IMR-90 (cell line): ENCODE measurements at regions not wholly inside any gene's neighbourhood (a gene's known extent, or its start where the extent isn't known, plus 50 kb on each side); places are given as distances from the start of the nearest gene placed in this dataset.

Experiments used
- ATAC-seq: fragments of 200-7000 bp; cut with Tn5 transposase; 2 replicates; pipeline ENCODE4 v1.9.1; 2020; ENCODE audit warnings: low read depth, mild to moderate bottlenecking, moderate library complexity
- BruUV-seq: library from RNA; stranded (reverse); fragments of 400-500 nt; replicated peaks from 2 replicates; lab custom pipeline; 2021; lab: Mats Ljungman, UMichigan
- CTCF ChIA-PET: fragments of 300-600 bp; formaldehyde crosslinking; extraction: SDS; loops from one replicate; lab custom pipeline; 2021; ENCODE audit warnings: antibody characterized with exemption; lab: Yijun Ruan, JAX
- POLR2A ChIA-PET: fragments of 300-600 bp; sonication (Branson Sonifier 250); formaldehyde crosslinking; loops from one replicate; lab custom pipeline; 2022; ENCODE audit warnings: antibody characterized with exemption; ENCODE audit not compliant: unreplicated experiment; lab: Charles Lee
- DNase-seq: peaks from one replicate; pipeline ENCODE4 v3.0.0; 2013
- H2AFZ ChIP-seq: replicated peaks from 2 replicates; pipeline ENCODE3; 2013; ENCODE audit warnings: low read length, mild to moderate bottlenecking; ENCODE audit not compliant: poor library complexity
- H2AK5ac ChIP-seq: 2 replicates; pipeline ENCODE4 v1.6.1; 2013; ENCODE audit warnings: low read depth, low read length, inconsistent platforms
- H2AK9ac ChIP-seq: replicated peaks from 2 replicates; pipeline ENCODE3; 2013; ENCODE audit warnings: mild to moderate bottlenecking, low read depth, low read length, moderate library complexity; ENCODE audit not compliant: poor library complexity
- H2BK120ac ChIP-seq: 2 replicates; pipeline ENCODE4 v1.6.1; 2013; ENCODE audit warnings: low read depth, low read length, inconsistent platforms
- H2BK15ac ChIP-seq: 3 replicates; pipeline ENCODE4 v1.6.1; 2013; ENCODE audit warnings: low read depth, low read length, inconsistent platforms
- H2BK20ac ChIP-seq: 2 replicates; pipeline ENCODE4 v1.6.1; 2013; ENCODE audit warnings: low read depth, mild to moderate bottlenecking, inconsistent platforms, low read length, moderate library complexity
- H2BK5ac ChIP-seq: 2 replicates; pipeline ENCODE4 v1.6.1; 2013; ENCODE audit warnings: mild to moderate bottlenecking, low read depth, low read length, inconsistent platforms; ENCODE audit not compliant: poor library complexity, severe bottlenecking
- H3K14ac ChIP-seq: replicated peaks from 2 replicates; pipeline ENCODE4 v1.6.1; 2013; ENCODE audit warnings: low read depth, low read length, inconsistent platforms
- H3K18ac ChIP-seq: 2 replicates; pipeline ENCODE4 v1.6.1; 2013; ENCODE audit warnings: low read depth, low read length, control low read depth
- H3K23ac ChIP-seq: 2 replicates; pipeline ENCODE4 v1.6.1; 2013; ENCODE audit warnings: low read depth, low read length, inconsistent platforms
- H3K27ac ChIP-seq: 2 replicates; pipeline ENCODE4 v1.5.1; 2013; ENCODE audit warnings: mild to moderate bottlenecking, control low read depth, low read length; ENCODE audit not compliant: insufficient read depth
- H3K27me3 ChIP-seq: 2 replicates; pipeline ENCODE4 v1.6.1; 2013; ENCODE audit warnings: low read length; ENCODE audit not compliant: control insufficient read depth, insufficient read depth
- H3K36me3 ChIP-seq: 2 replicates; pipeline ENCODE4 v1.6.1; 2013; ENCODE audit warnings: low read length, mixed read lengths; ENCODE audit not compliant: control insufficient read depth, insufficient read depth
- H3K4ac ChIP-seq: 2 replicates; pipeline ENCODE4 v1.6.1; 2013; ENCODE audit warnings: low read depth, low read length, inconsistent platforms
- H3K4me1 ChIP-seq: 2 replicates; pipeline ENCODE4 v1.6.1; 2013; ENCODE audit warnings: low read length, mixed read lengths; ENCODE audit not compliant: control insufficient read depth, insufficient read depth
- H3K4me2 ChIP-seq: 2 replicates; pipeline ENCODE4 v1.6.1; 2013; ENCODE audit warnings: low read depth, mild to moderate bottlenecking, control low read depth, low read length, moderate library complexity
- H3K4me3 ChIP-seq: 2 replicates; pipeline ENCODE4 v1.5.1; 2013; ENCODE audit warnings: low read depth, mild to moderate bottlenecking, control low read depth, low read length, moderate library complexity; ENCODE audit not compliant: insufficient read depth
- H3K56ac ChIP-seq: 2 replicates; pipeline ENCODE4 v1.6.1; 2013; ENCODE audit warnings: low read length, inconsistent platforms; ENCODE audit not compliant: insufficient read depth; ENCODE audit errors: extremely low read depth
- H3K79me1 ChIP-seq, 2 experiments: 2 replicates each; pipeline ENCODE4 v1.6.1; 2013; ENCODE audit warnings: low read length in 2 of 2, inconsistent platforms in 1 of 2, low read depth in 1 of 2
- H3K9ac ChIP-seq: 2 replicates; pipeline ENCODE4 v1.6.1; 2013; ENCODE audit warnings: low read depth, low read length, control low read depth
- H3K9me1 ChIP-seq: 2 replicates; pipeline ENCODE4 v1.6.1; 2013; ENCODE audit warnings: low read length, inconsistent platforms; ENCODE audit not compliant: insufficient read depth
- H3K9me3 ChIP-seq: 2 replicates; pipeline ENCODE4 v1.6.1; 2013; ENCODE audit warnings: low read length; ENCODE audit not compliant: control insufficient read depth, insufficient read depth
- H4K20me1 ChIP-seq: 2 replicates; pipeline ENCODE4 v1.6.1; 2013; ENCODE audit warnings: low read length, inconsistent platforms; ENCODE audit not compliant: insufficient read depth
- H4K5ac ChIP-seq: 2 replicates; pipeline ENCODE4 v1.6.1; 2013; ENCODE audit warnings: mild to moderate bottlenecking, low read depth, low read length, control low read depth
- H4K8ac ChIP-seq, 2 experiments: 2 replicates each; pipeline ENCODE4 v1.6.1; 2013; ENCODE audit warnings: low read depth in 2 of 2, low read length in 2 of 2, control low read depth in 1 of 2, inconsistent platforms in 1 of 2
- H4K91ac ChIP-seq: 2 replicates; pipeline ENCODE4 v1.6.1; 2013; ENCODE audit warnings: low read depth, low read length, inconsistent platforms; ENCODE audit not compliant: insufficient read depth
- BHLHE40 ChIP-seq: fragments of 150-350 bp; IDR thresholded peaks from 2 replicates; pipeline ENCODE4 v1.6.1; 2016; ENCODE audit warnings: mild to moderate bottlenecking, low read depth, low read length
- CEBPB ChIP-seq: IDR thresholded peaks from 2 replicates; pipeline ENCODE4 v1.6.1; 2012; ENCODE audit warnings: low read depth, low read length, improper control_type of control experiment
- MAFK ChIP-seq: IDR thresholded peaks from 2 replicates; pipeline ENCODE4 v1.6.1; 2012; ENCODE audit warnings: low read depth, low read length, improper control_type of control experiment
- MAZ ChIP-seq: IDR thresholded peaks from 2 replicates; pipeline ENCODE4 v1.6.1; 2012; ENCODE audit warnings: low read depth, mild to moderate bottlenecking, low read length, improper control_type of control experiment, moderate library complexity, borderline replicate concordance
- MXI1 ChIP-seq: IDR thresholded peaks from 2 replicates; pipeline ENCODE4 v1.6.1; 2012; ENCODE audit warnings: low read depth, mild to moderate bottlenecking, low read length, moderate library complexity, borderline replicate concordance
- NFE2L2 ChIP-seq: fragments of 150-350 bp; IDR thresholded peaks from 2 replicates; pipeline ENCODE4 v1.6.1; 2016; ENCODE audit warnings: low read depth, mild to moderate bottlenecking, low read length
- POLR2A ChIP-seq: IDR thresholded peaks from 2 replicates; pipeline ENCODE4 v1.6.1; 2012; ENCODE audit warnings: mild to moderate bottlenecking, low read depth, low read length
- RAD21 ChIP-seq: IDR thresholded peaks from 2 replicates; pipeline ENCODE4 v1.6.1; 2012; ENCODE audit warnings: low read length, improper control_type of control experiment
- RCOR1 ChIP-seq: IDR thresholded peaks from 2 replicates; pipeline ENCODE4 v1.6.1; 2012; ENCODE audit warnings: mild to moderate bottlenecking, low read length, improper control_type of control experiment; ENCODE audit not compliant: insufficient replicate concordance
- RFX5 ChIP-seq: IDR thresholded peaks from 2 replicates; pipeline ENCODE4 v1.8.0; 2012; ENCODE audit warnings: low read depth, mild to moderate bottlenecking, low read length, moderate library complexity
- SMC3 ChIP-seq: fragments of 150-350 bp; IDR thresholded peaks from 2 replicates; pipeline ENCODE4 v1.6.1; 2016; ENCODE audit warnings: low read depth, mild to moderate bottlenecking, antibody characterized with exemption, low read length, moderate library complexity
- WGBS, 2 experiments: methylation state at CpG; one replicate each; pipeline versions ENCODE4 v1.1.5 to v1.1.7; 2013; ENCODE audit warnings: missing lambda C conversion rate in 2 of 2; ENCODE audit not compliant: insufficient read length in 1 of 2; ENCODE audit errors: extremely low coverage in 2 of 2; 5-methylcytosine and 5-hydroxymethylcytosine counted together
- dilution Hi-C: fragments of 300-500 bp; cut with HindIII; formaldehyde crosslinking; loops from one replicate; pipeline ENCODE4 v1.14.3; 2018; ENCODE audit warnings: low sequenced_read_pairs; ENCODE audit not compliant: unreplicated experiment
- in situ Hi-C: fragments of 300-500 bp; cut with MboI; formaldehyde crosslinking; loops from 3 replicates; pipeline ENCODE4 v1.14.3; 2019; ENCODE audit warnings: low sequenced_read_pairs, inconsistent platforms, mixed read lengths
- intact Hi-C: fragments of 100-400 bp; cut with micrococcal nuclease; formaldehyde crosslinking; loops from 2 replicates; pipeline ENCODE4 v1.10.0; 2022
- TF ChIP-seq, protein P1 (sequence below): fragments of 150-350 bp; IDR thresholded peaks from 2 replicates; pipeline ENCODE4 v1.6.1; 2017; ENCODE audit warnings: mild to moderate bottlenecking, antibody characterized with exemption, low read length, low read depth
- TF ChIP-seq, protein P2 (sequence below): fragments of 150-350 bp; IDR thresholded peaks from 2 replicates; pipeline ENCODE4 v1.6.1; 2016; ENCODE audit warnings: low read depth, mild to moderate bottlenecking, low read length, moderate library complexity, borderline replicate concordance
- TF ChIP-seq, protein P3 (sequence below): conservative IDR thresholded peaks from 2 replicates; pipeline ENCODE4 v1.5.1; 2012; ENCODE audit warnings: mild to moderate bottlenecking, low read depth, low read length, improper control_type of control experiment

DNA sequence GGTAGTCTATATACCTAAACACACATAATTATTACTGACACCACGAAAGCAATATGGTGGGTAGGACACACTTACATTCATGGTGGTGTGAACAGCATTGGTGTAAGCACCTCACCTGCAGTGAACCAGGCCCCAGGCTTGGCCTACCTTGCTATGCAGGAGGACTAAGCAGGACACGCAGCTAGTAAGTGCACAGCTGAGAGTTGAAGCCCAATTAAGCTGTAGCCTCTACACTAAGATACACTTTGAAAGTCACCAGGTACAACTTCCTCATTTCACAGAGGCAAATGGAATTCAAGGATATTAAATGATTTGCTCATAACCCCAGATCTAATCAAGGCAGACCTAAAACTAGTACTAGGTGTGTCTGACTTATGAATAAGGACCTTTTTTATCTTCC lies 145.8 kb upstream of the PAPPA start:
- H4K5ac ChIP-seq: no peak overlapping the region
- H3K79me1 ChIP-seq: no peaks in the 10 kb centered on the region
- CTCF ChIA-PET: no interaction called here
- peaks cover 2% of the 10 kb centered on the region; the same call in 1 of the 2 replicates for H3K9me3 ChIP-seq
- H2AK9ac ChIP-seq: no peak overlapping the region
- no peak for DNase-seq
- TF ChIP-seq MAFK: no peak
- no peak for TF ChIP-seq MXI1
- TF ChIP-seq RFX5: no peak
- no peak for TF ChIP-seq SMC3
- no peak for TF ChIP-seq POLR2A
- TF ChIP-seq BHLHE40: no peak
- TF ChIP-seq, protein P1, sequence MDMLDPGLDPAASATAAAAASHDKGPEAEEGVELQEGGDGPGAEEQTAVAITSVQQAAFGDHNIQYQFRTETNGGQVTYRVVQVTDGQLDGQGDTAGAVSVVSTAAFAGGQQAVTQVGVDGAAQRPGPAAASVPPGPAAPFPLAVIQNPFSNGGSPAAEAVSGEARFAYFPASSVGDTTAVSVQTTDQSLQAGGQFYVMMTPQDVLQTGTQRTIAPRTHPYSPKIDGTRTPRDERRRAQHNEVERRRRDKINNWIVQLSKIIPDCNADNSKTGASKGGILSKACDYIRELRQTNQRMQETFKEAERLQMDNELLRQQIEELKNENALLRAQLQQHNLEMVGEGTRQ: no peak
- TF ChIP-seq RAD21: no peak
- no peak for TF ChIP-seq RCOR1
- no peak for TF ChIP-seq NFE2L2
- TF ChIP-seq, protein P2, sequence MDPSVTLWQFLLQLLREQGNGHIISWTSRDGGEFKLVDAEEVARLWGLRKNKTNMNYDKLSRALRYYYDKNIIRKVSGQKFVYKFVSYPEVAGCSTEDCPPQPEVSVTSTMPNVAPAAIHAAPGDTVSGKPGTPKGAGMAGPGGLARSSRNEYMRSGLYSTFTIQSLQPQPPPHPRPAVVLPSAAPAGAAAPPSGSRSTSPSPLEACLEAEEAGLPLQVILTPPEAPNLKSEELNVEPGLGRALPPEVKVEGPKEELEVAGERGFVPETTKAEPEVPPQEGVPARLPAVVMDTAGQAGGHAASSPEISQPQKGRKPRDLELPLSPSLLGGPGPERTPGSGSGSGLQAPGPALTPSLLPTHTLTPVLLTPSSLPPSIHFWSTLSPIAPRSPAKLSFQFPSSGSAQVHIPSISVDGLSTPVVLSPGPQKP: no peak
- no peak for TF ChIP-seq MAZ
- TF ChIP-seq, protein P3, sequence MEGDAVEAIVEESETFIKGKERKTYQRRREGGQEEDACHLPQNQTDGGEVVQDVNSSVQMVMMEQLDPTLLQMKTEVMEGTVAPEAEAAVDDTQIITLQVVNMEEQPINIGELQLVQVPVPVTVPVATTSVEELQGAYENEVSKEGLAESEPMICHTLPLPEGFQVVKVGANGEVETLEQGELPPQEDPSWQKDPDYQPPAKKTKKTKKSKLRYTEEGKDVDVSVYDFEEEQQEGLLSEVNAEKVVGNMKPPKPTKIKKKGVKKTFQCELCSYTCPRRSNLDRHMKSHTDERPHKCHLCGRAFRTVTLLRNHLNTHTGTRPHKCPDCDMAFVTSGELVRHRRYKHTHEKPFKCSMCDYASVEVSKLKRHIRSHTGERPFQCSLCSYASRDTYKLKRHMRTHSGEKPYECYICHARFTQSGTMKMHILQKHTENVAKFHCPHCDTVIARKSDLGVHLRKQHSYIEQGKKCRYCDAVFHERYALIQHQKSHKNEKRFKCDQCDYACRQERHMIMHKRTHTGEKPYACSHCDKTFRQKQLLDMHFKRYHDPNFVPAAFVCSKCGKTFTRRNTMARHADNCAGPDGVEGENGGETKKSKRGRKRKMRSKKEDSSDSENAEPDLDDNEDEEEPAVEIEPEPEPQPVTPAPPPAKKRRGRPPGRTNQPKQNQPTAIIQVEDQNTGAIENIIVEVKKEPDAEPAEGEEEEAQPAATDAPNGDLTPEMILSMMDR: no peak
- no peak for TF ChIP-seq CEBPB
- H3K27ac ChIP-seq: no peak overlapping the region
- H3K9ac ChIP-seq: no peak overlapping the region
- no peak overlapping the region for H3K4me2 ChIP-seq
- no peaks in the 10 kb centered on the region for H4K20me1 ChIP-seq
- H3K56ac ChIP-seq: no peak overlapping the region
- H3K4me3 ChIP-seq: no peak overlapping the region
- POLR2A ChIA-PET: no interaction called here
- dilution Hi-C loops: no loop called here
- H3K9me1 ChIP-seq: peaks cover 3% of the 10 kb centered on the region; the same call in 1 of the 2 replicates
- no peak overlapping the region for H3K14ac ChIP-seq
- no peaks in the 10 kb centered on the region for H3K36me3 ChIP-seq
- H2AK5ac ChIP-seq: peak overlapping the region; percentile 31
- no peak overlapping the region for H2AFZ ChIP-seq
- intact Hi-C loops: no loop called here
- in situ Hi-C loops: loop anchor here (10.0 kb wide), 1 partner anchor 63 kb away; no protein-coding TSS in a partner anchor
- peak overlapping the region; percentile 20; the same call in 1 of the 2 replicates for H4K91ac ChIP-seq
- no peak overlapping the region for H3K23ac ChIP-seq
- H2BK20ac ChIP-seq: peak overlapping the region; percentile 51; the same call in 1 of the 2 replicates
- peak overlapping the region; percentile 28; the same call in 1 of the 2 replicates for H2BK120ac ChIP-seq
- no TSS peak for BruUV-seq
- WGBS, 2 experiments: no CpG with 5 or more reads among the region's 2 CpGs
- H3K27me3 ChIP-seq: no peaks in the 10 kb centered on the region
- no peak for ATAC-seq
- H3K4ac ChIP-seq: peak overlapping the region; percentile 19; the same call in 1 of the 2 replicates
- no peak overlapping the region for H3K18ac ChIP-seq
- H4K8ac ChIP-seq: 0 out of 4 replicates have a peak overlapping the region, but pooled peaks of 1 of the 2 experiments have one; percentile 15
- H2BK15ac ChIP-seq: peak overlapping the region; percentile 62; the same call in 2 of the 3 replicates
- peaks cover 4% of the 10 kb centered on the region; the same call in 1 of the 2 replicates for H3K4me1 ChIP-seq
- peak overlapping the region; percentile 35 for H2BK5ac ChIP-seq
